Lung (tissue), 11 donors: ENCODE measurements at regions not wholly inside any gene's neighbourhood (a gene's known extent, or its start where the extent isn't known, plus 50 kb on each side); places are given as distances from the start of the nearest gene placed in this dataset.

ENCODE experiments used
- ATAC-seq: fragments of 200-7000 bp; cut with Tn5 transposase; one replicate; pipeline ENCODE4 v1.9.1; 2020; ENCODE audit warnings: moderate number of reproducible peaks; ENCODE audit not compliant: insufficient read depth, low FRiP score
- DNase-seq, 3 donors: peaks; one replicate each; pipeline ENCODE4 v3.0.0-alpha.2; 2013 to 2017
- H3K27ac ChIP-seq, 2 donors: one replicate each; pipeline ENCODE4 v1.5.1; 2013; ENCODE audit warnings: mild to moderate bottlenecking in 2 of 2, moderate library complexity in 2 of 2, control low read depth in 1 of 2, inconsistent platforms in 1 of 2, low read depth in 1 of 2, low read length in 1 of 2
- H3K27me3 ChIP-seq, 3 donors: one replicate each; pipeline ENCODE4 v1.5.1; 2013; ENCODE audit warnings: low read length in 2 of 3; ENCODE audit not compliant: control insufficient read depth in 3 of 3, insufficient read depth in 3 of 3
- H3K36me3 ChIP-seq, 4 donors: one replicate each; pipeline ENCODE4 v1.5.1; 2013; ENCODE audit warnings: low read length in 4 of 4, mild to moderate bottlenecking in 1 of 4, moderate library complexity in 1 of 4; ENCODE audit not compliant: control insufficient read depth in 4 of 4, insufficient read depth in 4 of 4
- H3K4me1 ChIP-seq, 5 donors: one replicate each; pipeline ENCODE4 v1.5.1; 2013; ENCODE audit warnings: low read length in 5 of 5, mild to moderate bottlenecking in 2 of 5, moderate library complexity in 1 of 5; ENCODE audit not compliant: control insufficient read depth in 5 of 5, insufficient read depth in 5 of 5
- H3K4me3 ChIP-seq: one replicate; pipeline ENCODE4 v1.5.1; 2013; ENCODE audit warnings: mild to moderate bottlenecking, control low read depth, moderate library complexity
- H3K9ac ChIP-seq, 2 donors: one replicate each; pipeline ENCODE4 v1.5.1; 2013; ENCODE audit warnings: low read length in 2 of 2, control low read depth in 1 of 2; ENCODE audit not compliant: insufficient read depth in 1 of 2
- H3K9me3 ChIP-seq, 4 donors: one replicate each; pipeline ENCODE4 v1.5.1; 2013; ENCODE audit warnings: low read length in 3 of 4, mild to moderate bottlenecking in 1 of 4, moderate library complexity in 1 of 4; ENCODE audit not compliant: control insufficient read depth in 4 of 4, insufficient read depth in 3 of 4
- CTCF ChIP-seq: IDR thresholded peaks from 2 replicates; pipeline ENCODE4 v1.5.1; 2012; ENCODE audit warnings: mild to moderate bottlenecking; ENCODE audit errors: control extremely low read depth, extremely low read depth
- WGBS, 2 donors: extraction: QIAGEN DNeasy Blood & Tissue Kit; methylation state at CpG; one replicate each; pipeline ENCODE4 v1.1.7; 2013; 5-methylcytosine and 5-hydroxymethylcytosine counted together
- donor health status: control.
- donor health status: control.
- donor health status: Bipolar disorder and iron deficiency.
- donor health status: healthy.
- donor health status: DM: yes; HTN: yes; CAD: no.

DNA sequence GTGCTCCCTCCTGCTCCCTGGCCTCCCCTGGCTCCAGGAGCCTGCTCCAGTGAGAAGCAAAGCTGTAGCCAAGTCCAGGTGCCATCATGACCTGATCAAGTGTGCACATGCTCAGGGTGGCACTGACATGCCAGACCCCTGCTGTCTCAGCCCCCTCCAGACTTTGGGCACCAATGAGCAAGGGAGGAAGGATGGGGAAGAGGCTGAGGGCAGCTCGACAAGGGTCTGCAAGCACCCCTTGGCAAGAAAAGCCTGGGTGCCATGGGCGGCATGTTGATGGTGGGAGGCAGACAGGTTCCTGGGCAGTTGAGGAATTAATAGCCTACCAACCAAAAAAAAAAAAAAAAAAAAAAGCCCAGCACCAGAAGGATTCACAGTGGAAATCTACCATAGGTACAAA is 942.6 kb upstream of the PRMT6 start:
- no peak for ATAC-seq
- Histone ChIP-seq H3K9me3 (no peaks in the 10 kb centered on the region), H3K4me3 (no peak overlapping the region), H3K9ac (no peak overlapping the region), H3K4me1 (peaks cover 0 to 6% (median 0%) of the 10 kb centered on the region in 5 donors), H3K27ac (no peak overlapping the region), H3K27me3 (no peaks in the 10 kb centered on the region), H3K36me3 (no peaks in the 10 kb centered on the region)
- WGBS, 2 donors: 75 to 83% methylated on average over 2 of the region's 2 CpGs
- DNase-seq: no peak
- no peak for TF ChIP-seq CTCF

- Histone ChIP-seq H3K9ac (no peak overlapping the region), H3K9me3 (peaks cover 0 to 14% (median 3%) of the 10 kb centered on the region in 4 donors), H3K4me3 (no peak overlapping the region), H3K36me3 (no peaks in the 10 kb centered on the region), H3K27me3 (no peaks in the 10 kb centered on the region), H3K4me1 (no peaks in the 10 kb centered on the region), H3K27ac (no peak overlapping the region)
- DNase-seq (no peak), ATAC-seq (no peak)
- 68 to 87% methylated on average over 2 of the region's 2 CpGs for WGBS, 2 donors
- no peak for TF ChIP-seq CTCF
These were observed 935.7 kb upstream of the PRMT6 start for GRCh38 chr1:106120789-106121188.

GRCh38 chr1:106121728-106122127 is 934.7 kb upstream of the PRMT6 start:
- DNase-seq (no peak), ATAC-seq (no peak)
- 87 to 93% methylated on average over 6 of the region's 6 CpGs for WGBS, 2 donors
- no peaks in the 10 kb centered on the region for H3K4me1 ChIP-seq
- no peak overlapping the region for H3K27ac ChIP-seq
- no peaks in the 10 kb centered on the region for H3K27me3 ChIP-seq
- H3K36me3 ChIP-seq: no peaks in the 10 kb centered on the region
- H3K9ac ChIP-seq: no peak overlapping the region
- peaks cover 0 to 14% (median 3%) of the 10 kb centered on the region in 4 donors for H3K9me3 ChIP-seq
- TF ChIP-seq CTCF: no peak
- no peak overlapping the region for H3K4me3 ChIP-seq

GRCh38 chr1:106134561-106134960 is 921.9 kb upstream of the PRMT6 start:
- no peaks in the 10 kb centered on the region for H3K36me3 ChIP-seq
- H3K9me3 ChIP-seq: no peaks in the 10 kb centered on the region
- no peak overlapping the region for H3K27ac ChIP-seq
- no peak overlapping the region for H3K4me3 ChIP-seq
- H3K27me3 ChIP-seq: no peaks in the 10 kb centered on the region
- H3K4me1 ChIP-seq: peaks cover 0 to 5% (median 0%) of the 10 kb centered on the region in 5 donors
- no peak for ATAC-seq
- DNase-seq: peak in 1 of 3 donors; percentile 10
- H3K9ac ChIP-seq: no peak overlapping the region
- no peak for TF ChIP-seq CTCF
- WGBS, 2 donors: 48 to 67% methylated on average over 3 of the region's 3 CpGs
